T-cell (primary cell): ENCODE measurements at regions not wholly inside any gene's neighbourhood (a gene's known extent, or its start where the extent isn't known, plus 50 kb on each side); places are given as distances from the start of the nearest gene placed in this dataset.

Source experiments
- ATAC-seq, 4 experiments: fragments of 200-7000 bp in 3 of 4; fragments of 150-1000 bp in 1 of 4; cut with Tn5 transposase; replicated peaks in 1 of 4; 1 replicate in 3 of 4; 2 replicates in 1 of 4; pipeline ENCODE4 v1.10.0; 2021; ENCODE audit warnings: moderate library complexity in 3 of 4, mild to moderate bottlenecking in 2 of 4, moderate number of reproducible peaks in 1 of 4
- CTCF ChIA-PET, 2 donors: fragments of 300-600 bp; sonication (Branson Sonifier 250); formaldehyde crosslinking; loops; one replicate each; lab custom pipeline; 2022; ENCODE audit warnings: antibody characterized with exemption in 2 of 2; lab: Charles Lee
- POLR2A ChIA-PET, 2 donors: fragments of 300-600 bp; sonication (Branson Sonifier 250); formaldehyde crosslinking; loops; one replicate each; lab custom pipeline; 2022; ENCODE audit warnings: antibody characterized with exemption in 2 of 2; lab: Charles Lee
- DNase-seq, 35 experiments: peaks; one replicate each; pipeline versions ENCODE4 v3.0.0 to v3.0.0-alpha.2; 2013 to 2023
- H3K27ac ChIP-seq: one replicate; pipeline ENCODE4 v1.5.1; 2013; ENCODE audit warnings: low read length
- H3K27me3 ChIP-seq, 2 experiments: replicated peaks in 1 of 2; 1 replicate in 1 of 2; 2 replicates in 1 of 2; pipeline versions ENCODE4 v1.6.1 to v1.7.0; 2013; ENCODE audit warnings: low read length in 1 of 2, mixed read lengths in 1 of 2; ENCODE audit not compliant: control insufficient read depth in 2 of 2, insufficient read depth in 2 of 2; ENCODE audit errors: extremely low read depth in 1 of 2
- H3K36me3 ChIP-seq, 2 donors: 1 replicate in 1 of 2; 2 replicates in 1 of 2; pipeline versions ENCODE4 v1.6.1 to v1.7.0; 2013; ENCODE audit warnings: low read length in 1 of 2; ENCODE audit not compliant: control insufficient read depth in 2 of 2, insufficient read depth in 1 of 2; ENCODE audit errors: extremely low read depth in 1 of 2
- H3K4me1 ChIP-seq, 2 experiments: 1 replicate in 1 of 2; 2 replicates in 1 of 2; pipeline versions ENCODE4 v1.6.1 to v1.7.0; 2013; ENCODE audit warnings: low read length in 2 of 2, mixed read lengths in 1 of 2; ENCODE audit not compliant: insufficient read depth in 2 of 2, control insufficient read depth in 1 of 2; ENCODE audit errors: extremely low read depth in 1 of 2
- H3K4me3 ChIP-seq, 2 donors: 1 replicate in 1 of 2; 2 replicates in 1 of 2; pipeline versions ENCODE4 v1.5.1 to v1.7.0; 2013; ENCODE audit warnings: mild to moderate bottlenecking in 2 of 2, low read length in 1 of 2, moderate library complexity in 1 of 2; ENCODE audit not compliant: control insufficient read depth in 1 of 2; ENCODE audit errors: extremely low read depth in 1 of 2
- H3K9me3 ChIP-seq: 2 replicates; pipeline ENCODE4 v1.7.0; 2013
- H3K27ac Mint-ChIP-seq, 2 donors: one replicate each; pipeline ENCODE4 v1.8.0; 2020 to 2021; ENCODE audit warnings: mild to moderate bottlenecking in 2 of 2, mixed read lengths in 2 of 2
- H3K27me3 Mint-ChIP-seq, 2 donors: one replicate each; pipeline ENCODE4 v1.8.0; 2021 to 2022; ENCODE audit warnings: mixed read lengths in 2 of 2
- H3K36me3 Mint-ChIP-seq: one replicate; pipeline ENCODE4 v1.8.0; 2021; ENCODE audit warnings: mixed read lengths
- H3K4me1 Mint-ChIP-seq, 3 donors: one replicate each; pipeline ENCODE4 v1.8.0; 2020 to 2022; ENCODE audit warnings: mixed read lengths in 3 of 3, mild to moderate bottlenecking in 1 of 3
- H3K4me3 Mint-ChIP-seq, 3 donors: one replicate each; pipeline ENCODE4 v1.8.0; 2020 to 2022; ENCODE audit warnings: mild to moderate bottlenecking in 3 of 3, mixed read lengths in 3 of 3, moderate library complexity in 3 of 3
- H3K9me3 Mint-ChIP-seq, 3 donors: one replicate each; pipeline ENCODE4 v1.8.0; 2020 to 2022; ENCODE audit warnings: mixed read lengths in 3 of 3
- WGBS: methylation state at CpG from one replicate; pipeline ENCODE4 v1.1.5; 2013; ENCODE audit warnings: missing lambda C conversion rate; ENCODE audit not compliant: insufficient coverage; 5-methylcytosine and 5-hydroxymethylcytosine counted together

GRCh38 chr12:128180166-128180565 lies 86.8 kb upstream of the TMEM132C start:
- DNase-seq, result no peak
- H3K9me3 Mint-ChIP-seq, result peaks cover 2 to 12% (median 11%) of the 10 kb centered on the region in 3 donors
- H3K4me1 ChIP-seq, result no peaks in the 10 kb centered on the region
- CTCF ChIA-PET, result no interaction called here
- no CpG with 5 or more reads among the region's 1 CpG for WGBS
- H3K36me3 Mint-ChIP-seq, result no peaks in the 10 kb centered on the region
- no peak for ATAC-seq
- no peak overlapping the region for H3K27ac Mint-ChIP-seq
- no peak overlapping the region for H3K4me3 ChIP-seq
- H3K4me3 Mint-ChIP-seq, result no peak overlapping the region
- H3K36me3 ChIP-seq, result no peaks in the 10 kb centered on the region
- POLR2A ChIA-PET, result no interaction called here
- no peak overlapping the region for H3K27ac ChIP-seq
- no peaks in the 10 kb centered on the region for H3K4me1 Mint-ChIP-seq
- no peaks in the 10 kb centered on the region for H3K27me3 Mint-ChIP-seq
- no peaks in the 10 kb centered on the region for H3K9me3 ChIP-seq
- no peaks in the 10 kb centered on the region for H3K27me3 ChIP-seq

GRCh38 chr12:128190052-128190451 lies 76.9 kb upstream of the TMEM132C start:
- Histone ChIP-seq H3K27me3 (peaks cover 0 to 6% of the 10 kb centered on the region in 2 experiments), H3K27ac (no peak overlapping the region), H3K4me3 (no peak overlapping the region), H3K36me3 (no peaks in the 10 kb centered on the region), H3K4me1 (no peaks in the 10 kb centered on the region), H3K9me3 (no peaks in the 10 kb centered on the region)
- POLR2A ChIA-PET, result no interaction called here
- peaks cover 0 to 6% (median 2%) of the 10 kb centered on the region in 3 donors for H3K9me3 Mint-ChIP-seq
- no peak overlapping the region for H3K27ac Mint-ChIP-seq
- no peaks in the 10 kb centered on the region for H3K27me3 Mint-ChIP-seq
- DNase-seq (no peak), ATAC-seq (no peak)
- H3K4me1 Mint-ChIP-seq, result no peaks in the 10 kb centered on the region
- CTCF ChIA-PET, result no interaction called here
- no peaks in the 10 kb centered on the region for H3K36me3 Mint-ChIP-seq
- H3K4me3 Mint-ChIP-seq, result no peak overlapping the region
- WGBS, result 95% methylated on average over 9 of the region's 10 CpGs

- ChIA-PET CTCF (no interaction called here), POLR2A (no interaction called here)
- Histone ChIP-seq H3K9me3 (no peaks in the 10 kb centered on the region), H3K4me1 (no peaks in the 10 kb centered on the region), H3K4me3 (no peak overlapping the region), H3K27ac (no peak overlapping the region), H3K36me3 (no peaks in the 10 kb centered on the region), H3K27me3 (peaks cover 0 to 3% of the 10 kb centered on the region in 2 experiments)
- 22% methylated on average over 15 of the region's 16 CpGs for WGBS
- no peaks in the 10 kb centered on the region for H3K4me1 Mint-ChIP-seq
- ATAC-seq (no peak), DNase-seq (no peak)
- no peak overlapping the region for H3K4me3 Mint-ChIP-seq
- no peaks in the 10 kb centered on the region for H3K27me3 Mint-ChIP-seq
- H3K9me3 Mint-ChIP-seq, result peaks cover 0 to 6% (median 2%) of the 10 kb centered on the region in 3 donors
- no peak overlapping the region for H3K27ac Mint-ChIP-seq
- no peaks in the 10 kb centered on the region for H3K36me3 Mint-ChIP-seq
Measured at GRCh38 chr12:128190614-128191013, 76.4 kb upstream of the TMEM132C start.

- Mint-ChIP-seq H3K36me3 (no peaks in the 10 kb centered on the region), H3K9me3 (peaks cover under 1 to 6% (median 4%) of the 10 kb centered on the region in 3 donors), H3K27me3 (no peaks in the 10 kb centered on the region), H3K4me3 (no peak overlapping the region), H3K27ac (no peak overlapping the region), H3K4me1 (no peaks in the 10 kb centered on the region)
- Histone ChIP-seq H3K27ac (no peak overlapping the region), H3K27me3 (peaks cover 0 to 3% of the 10 kb centered on the region in 2 experiments), H3K9me3 (no peaks in the 10 kb centered on the region), H3K36me3 (no peaks in the 10 kb centered on the region), H3K4me3 (no peak overlapping the region), H3K4me1 (no peaks in the 10 kb centered on the region)
- ATAC-seq (no peak), DNase-seq (no peak)
- POLR2A ChIA-PET, result no interaction called here
- no CpG with 5 or more reads among the region's 14 CpGs for WGBS
- CTCF ChIA-PET, result no interaction called here
Measured at GRCh38 chr12:128191380-128191779, 75.6 kb upstream of the TMEM132C start.

GRCh38 chr12:128204711-128205110 lies 62.3 kb upstream of the TMEM132C start:
- no peaks in the 10 kb centered on the region for H3K4me1 Mint-ChIP-seq
- H3K4me1 ChIP-seq, result no peaks in the 10 kb centered on the region
- H3K27me3 Mint-ChIP-seq, result no peaks in the 10 kb centered on the region
- H3K27ac ChIP-seq, result no peak overlapping the region
- H3K27me3 ChIP-seq, result no peaks in the 10 kb centered on the region
- POLR2A ChIA-PET, result no interaction called here
- CTCF ChIA-PET, result no interaction called here
- H3K4me3 ChIP-seq, result no peak overlapping the region
- no peaks in the 10 kb centered on the region for H3K9me3 ChIP-seq
- WGBS, result 60% methylated on average over 1 of the region's 7 CpGs
- H3K27ac Mint-ChIP-seq, result no peak overlapping the region
- H3K9me3 Mint-ChIP-seq, result peaks cover 8 to 14% (median 10%) of the 10 kb centered on the region in 3 donors
- ATAC-seq (no peak), DNase-seq (no peak)
- H3K36me3 ChIP-seq, result no peaks in the 10 kb centered on the region
- no peak overlapping the region for H3K4me3 Mint-ChIP-seq
- no peaks in the 10 kb centered on the region for H3K36me3 Mint-ChIP-seq

GRCh38 chr12:128205145-128205544 lies 61.8 kb upstream of the TMEM132C start:
- WGBS, result 87% methylated on average over 3 of the region's 3 CpGs
- ATAC-seq, result no peak
- no peaks in the 10 kb centered on the region for H3K27me3 ChIP-seq
- Mint-ChIP-seq H3K4me3 (no peak overlapping the region), H3K9me3 (peaks cover 4 to 10% (median 8%) of the 10 kb centered on the region in 3 donors), H3K27ac (no peak overlapping the region), H3K27me3 (no peaks in the 10 kb centered on the region), H3K36me3 (no peaks in the 10 kb centered on the region), H3K4me1 (no peaks in the 10 kb centered on the region)
- H3K9me3 ChIP-seq, result no peaks in the 10 kb centered on the region
- CTCF ChIA-PET, result no interaction called here
- POLR2A ChIA-PET, result no interaction called here
- no peaks in the 10 kb centered on the region for H3K4me1 ChIP-seq
- H3K4me3 ChIP-seq, result no peak overlapping the region
- H3K27ac ChIP-seq, result no peak overlapping the region
- no peaks in the 10 kb centered on the region for H3K36me3 ChIP-seq
- no peak for DNase-seq

GRCh38 chr12:128205758-128206157 lies 61.2 kb upstream of the TMEM132C start:
- H3K27me3 ChIP-seq, result no peaks in the 10 kb centered on the region
- DNase-seq (no peak), ATAC-seq (no peak)
- H3K36me3 Mint-ChIP-seq, result no peaks in the 10 kb centered on the region
- 100% methylated on average over 1 of the region's 7 CpGs for WGBS
- H3K4me1 Mint-ChIP-seq, result no peaks in the 10 kb centered on the region
- no peaks in the 10 kb centered on the region for H3K27me3 Mint-ChIP-seq
- no peaks in the 10 kb centered on the region for H3K9me3 ChIP-seq
- no peak overlapping the region for H3K27ac ChIP-seq
- ChIA-PET POLR2A (no interaction called here), CTCF (no interaction called here)
- H3K4me1 ChIP-seq, result no peaks in the 10 kb centered on the region
- no peak overlapping the region for H3K27ac Mint-ChIP-seq
- no peak overlapping the region for H3K4me3 ChIP-seq
- H3K9me3 Mint-ChIP-seq, result peaks cover under 1 to 7% (median 4%) of the 10 kb centered on the region in 3 donors
- no peak overlapping the region for H3K4me3 Mint-ChIP-seq
- no peaks in the 10 kb centered on the region for H3K36me3 ChIP-seq
